Neuronal stem cell (in vitro differentiated cells): ENCODE measurements at regions not wholly inside any gene's neighbourhood (a gene's known extent, or its start where the extent isn't known, plus 50 kb on each side); places are given as distances from the start of the nearest gene placed in this dataset.

Experiments used
- DNase-seq: peaks from one replicate; pipeline ENCODE4 v3.0.0-alpha.2; 2013; ENCODE audit warnings: low spot score
- H2AFZ ChIP-seq: one replicate; pipeline ENCODE4 v1.6.1; 2013; ENCODE audit warnings: mild to moderate bottlenecking, low read length, inconsistent platforms
- H2AK5ac ChIP-seq: 2 replicates; pipeline ENCODE4 v1.6.1; 2013; ENCODE audit warnings: low read depth, mild to moderate bottlenecking, inconsistent platforms, low read length, moderate library complexity, mixed read lengths
- H2BK120ac ChIP-seq: 2 replicates; pipeline ENCODE4 v1.6.1; 2013; ENCODE audit warnings: low read depth, mild to moderate bottlenecking, inconsistent platforms, low read length, moderate library complexity, mixed read lengths
- H2BK12ac ChIP-seq: one replicate; pipeline ENCODE4 v1.6.1; 2013; ENCODE audit warnings: low read length, inconsistent platforms
- H2BK15ac ChIP-seq: 2 replicates; pipeline ENCODE4 v1.6.1; 2013; ENCODE audit warnings: mild to moderate bottlenecking, low read length, inconsistent platforms, mixed read lengths
- H2BK5ac ChIP-seq: one replicate; pipeline ENCODE4 v1.6.1; 2013; ENCODE audit warnings: inconsistent platforms, mild to moderate bottlenecking, low read length, moderate library complexity
- H3K14ac ChIP-seq: one replicate; pipeline ENCODE4 v1.6.1; 2013; ENCODE audit warnings: low read length, inconsistent platforms
- H3K18ac ChIP-seq: 2 replicates; pipeline ENCODE4 v1.6.1; 2013; ENCODE audit warnings: low read length, inconsistent platforms
- H3K23ac ChIP-seq: 2 replicates; pipeline ENCODE4 v1.6.1; 2013; ENCODE audit warnings: low read depth, mild to moderate bottlenecking, mixed read lengths, low read length, inconsistent platforms; ENCODE audit not compliant: poor library complexity
- H3K27ac ChIP-seq: replicated peaks from 3 replicates; pipeline ENCODE4 v1.5.1; 2013; ENCODE audit warnings: low read length, inconsistent platforms
- H3K27me3 ChIP-seq, 3 experiments: 2 replicates each; pipeline ENCODE4 v1.6.1; 2013; ENCODE audit warnings: low read length in 3 of 3, mild to moderate bottlenecking in 2 of 3, inconsistent platforms in 1 of 3, low read depth in 1 of 3, mixed read lengths in 1 of 3, moderate library complexity in 1 of 3; ENCODE audit not compliant: control insufficient read depth in 3 of 3, insufficient read depth in 3 of 3
- H3K36me3 ChIP-seq, 2 donors: replicated peaks in 1 of 2; 2 replicates each; pipeline ENCODE4 v1.6.1; 2013; ENCODE audit warnings: low read length in 2 of 2; ENCODE audit not compliant: control insufficient read depth in 2 of 2, insufficient read depth in 2 of 2
- H3K4ac ChIP-seq: 2 replicates; pipeline ENCODE4 v1.6.1; 2013; ENCODE audit warnings: inconsistent platforms, mild to moderate bottlenecking, low read length, moderate library complexity
- H3K4me1 ChIP-seq, 2 donors: 1 replicate in 1 of 2; 2 replicates in 1 of 2; pipeline ENCODE4 v1.6.1; 2013; ENCODE audit warnings: low read length in 2 of 2, low read depth in 1 of 2; ENCODE audit not compliant: control insufficient read depth in 2 of 2, insufficient read depth in 1 of 2
- H3K4me2 ChIP-seq: one replicate; pipeline ENCODE4 v1.6.1; 2013; ENCODE audit warnings: mild to moderate bottlenecking, low read length, inconsistent platforms; ENCODE audit not compliant: insufficient read depth, poor library complexity, severe bottlenecking
- H3K4me3 ChIP-seq, 2 donors: 2 replicates each; pipeline ENCODE4 v1.5.1; 2013; ENCODE audit warnings: low read length in 2 of 2, mild to moderate bottlenecking in 2 of 2, inconsistent platforms in 1 of 2, moderate library complexity in 1 of 2
- H3K79me1 ChIP-seq: one replicate; pipeline ENCODE4 v1.6.1; 2013; ENCODE audit warnings: low read depth, mild to moderate bottlenecking, inconsistent platforms, low read length, moderate library complexity
- H3K9ac ChIP-seq: one replicate; pipeline ENCODE4 v1.6.1; 2013; ENCODE audit warnings: mild to moderate bottlenecking, low read depth, low read length, inconsistent platforms; ENCODE audit not compliant: poor library complexity
- H3K9me3 ChIP-seq, 2 donors: replicated peaks in 1 of 2; 2 replicates each; pipeline versions ENCODE3 to v1.6.1; 2013; ENCODE audit warnings: low read length in 2 of 2, mild to moderate bottlenecking in 2 of 2, inconsistent platforms in 1 of 2, low read depth in 1 of 2, mixed read lengths in 1 of 2, moderate library complexity in 1 of 2; ENCODE audit not compliant: control insufficient read depth in 2 of 2, insufficient read depth in 1 of 2
- H4K8ac ChIP-seq: one replicate; pipeline ENCODE4 v1.6.1; 2013; ENCODE audit warnings: low read depth, mild to moderate bottlenecking, inconsistent platforms, low read length, moderate library complexity
- H4K91ac ChIP-seq: one replicate; pipeline ENCODE4 v1.6.1; 2013; ENCODE audit warnings: low read length, low read depth, mild to moderate bottlenecking, inconsistent platforms; ENCODE audit not compliant: poor library complexity
- WGBS, 2 donors: extraction: QIAGEN DNeasy Blood & Tissue Kit; methylation state at CpG; one replicate each; pipeline ENCODE4 v1.1.7; 2013; ENCODE audit warnings: missing lambda C conversion rate in 2 of 2, mixed read lengths in 1 of 2; ENCODE audit not compliant: insufficient read length in 2 of 2, insufficient replicate concordance in 1 of 2; ENCODE audit errors: extremely low coverage in 2 of 2; 5-methylcytosine and 5-hydroxymethylcytosine counted together

DNA sequence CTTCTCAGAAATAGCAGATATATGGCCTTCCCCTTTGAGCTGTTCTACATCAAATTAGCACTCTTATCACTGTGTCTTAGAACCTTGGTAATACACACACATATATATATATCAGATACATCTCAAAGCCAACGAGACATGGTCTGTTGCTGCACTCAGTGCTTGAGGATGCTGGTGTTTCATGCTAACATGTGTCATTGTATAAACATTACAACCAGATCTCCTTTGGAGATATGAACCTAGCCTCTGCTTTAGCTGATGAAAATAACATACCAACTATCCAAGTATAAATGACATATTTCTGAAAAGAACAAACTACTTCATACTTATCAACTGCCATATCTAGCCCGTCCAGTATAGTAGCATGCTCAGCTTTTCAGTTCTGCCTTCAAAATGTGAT lies 226.7 kb upstream of the HNRNPA3 start:
- Histone ChIP-seq H2AK5ac (no peak overlapping the region), H3K14ac (no peak overlapping the region), H3K27ac (no peak overlapping the region)

DNA sequence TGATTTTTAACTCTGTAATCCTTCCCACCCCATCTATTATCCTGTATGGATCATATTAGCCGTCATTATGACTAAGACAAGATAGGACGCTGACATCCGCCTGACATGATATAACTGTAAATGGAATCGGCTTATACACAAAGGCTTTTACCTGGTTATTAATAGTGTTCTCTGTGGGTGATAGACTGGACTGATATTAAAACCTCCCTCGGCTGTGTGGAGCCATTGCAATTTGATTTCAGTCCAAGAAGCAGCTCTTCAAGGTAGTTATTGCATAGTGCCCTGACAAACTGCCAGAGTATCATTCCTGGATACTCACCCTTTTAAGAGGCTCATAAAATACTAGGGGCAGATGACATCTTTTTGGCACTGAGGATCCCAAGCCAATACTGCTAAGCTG lies 226.1 kb upstream of the HNRNPA3 start:
- no peak overlapping the region for H2BK12ac ChIP-seq
- H2AFZ ChIP-seq = no peak overlapping the region
- no peaks in the 10 kb centered on the region for H3K79me1 ChIP-seq
- no peak overlapping the region for H3K18ac ChIP-seq
- WGBS, 2 donors = no CpG with 5 or more reads among the region's 5 CpGs
- H3K9ac ChIP-seq = no peak overlapping the region
- H2AK5ac ChIP-seq = no peak overlapping the region
- no peak overlapping the region for H3K14ac ChIP-seq
- H4K91ac ChIP-seq = no peak overlapping the region
- no peak overlapping the region for H4K8ac ChIP-seq
- no peak overlapping the region for H2BK15ac ChIP-seq
- no peak overlapping the region for H3K4me2 ChIP-seq
- no peak overlapping the region for H2BK5ac ChIP-seq
- H3K4me1 ChIP-seq = no peaks in the 10 kb centered on the region
- no peak overlapping the region for H3K27ac ChIP-seq
- H3K27me3 ChIP-seq = peaks cover 0 to 11% (median 0%) of the 10 kb centered on the region in 3 experiments
- H3K23ac ChIP-seq = no peak overlapping the region
- no peak overlapping the region for H3K4ac ChIP-seq
- no peak for DNase-seq
- no peaks in the 10 kb centered on the region for H3K9me3 ChIP-seq
- H2BK120ac ChIP-seq = no peak overlapping the region
- no peaks in the 10 kb centered on the region for H3K36me3 ChIP-seq
- H3K4me3 ChIP-seq = no peak overlapping the region

More for the DNA sequence above, 226.7 kb upstream of the HNRNPA3 start:
- Histone ChIP-seq H2BK15ac (no peak overlapping the region), H2BK120ac (no peak overlapping the region), H2AFZ (no peak overlapping the region), H3K9ac (no peak overlapping the region), H3K18ac (no peak overlapping the region), H4K91ac (no peak overlapping the region), H3K4ac (no peak overlapping the region), H3K4me1 (no peaks in the 10 kb centered on the region), H3K27me3 (peaks cover 0 to 11% (median 0%) of the 10 kb centered on the region in 3 experiments), H4K8ac (no peak overlapping the region), H3K36me3 (no peaks in the 10 kb centered on the region), H3K23ac (no peak overlapping the region), H3K4me3 (no peak overlapping the region), H3K4me2 (no peak overlapping the region), H2BK12ac (no peak overlapping the region), H3K9me3 (no peaks in the 10 kb centered on the region), H2BK5ac (no peak overlapping the region), H3K79me1 (no peaks in the 10 kb centered on the region)
- no peak for DNase-seq
- no CpG with 5 or more reads among the region's 2 CpGs for WGBS, 2 donors

DNA sequence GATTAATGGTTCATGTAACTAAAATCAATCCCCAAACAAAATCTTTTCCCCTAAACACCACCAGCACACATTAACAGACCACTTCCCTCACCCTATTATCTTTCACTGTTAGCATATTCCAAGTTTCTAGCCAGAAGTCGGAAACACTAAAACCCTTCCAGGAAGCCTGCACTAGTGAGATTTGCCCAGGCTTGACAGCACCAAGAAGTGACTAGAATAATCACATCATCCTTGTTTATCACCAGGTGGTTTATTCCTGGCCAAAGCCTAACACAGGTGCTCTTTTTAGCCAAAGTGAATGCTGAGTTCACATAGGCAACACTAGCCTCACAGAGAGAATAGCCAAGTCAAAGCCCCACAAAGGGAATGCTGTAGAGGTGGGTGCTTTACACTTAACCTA lies 221.2 kb upstream of the HNRNPA3 start:
- H2BK15ac ChIP-seq = no peak overlapping the region
- no CpG with 5 or more reads among the region's 1 CpG for WGBS, 2 donors
- no peaks in the 10 kb centered on the region for H3K79me1 ChIP-seq
- no peak overlapping the region for H3K18ac ChIP-seq
- no peak overlapping the region for H2BK5ac ChIP-seq
- no peak overlapping the region for H2AK5ac ChIP-seq
- H3K27me3 ChIP-seq = peaks cover 0 to 9% (median 0%) of the 10 kb centered on the region in 3 experiments
- no peak overlapping the region for H3K27ac ChIP-seq
- no peak overlapping the region for H2BK120ac ChIP-seq
- H3K4me1 ChIP-seq = no peaks in the 10 kb centered on the region
- no peak overlapping the region for H3K23ac ChIP-seq
- no peak overlapping the region for H2BK12ac ChIP-seq
- H3K4me3 ChIP-seq = no peak overlapping the region
- no peak overlapping the region for H3K4me2 ChIP-seq
- H3K4ac ChIP-seq = no peak overlapping the region
- DNase-seq = no peak
- no peak overlapping the region for H2AFZ ChIP-seq
- H4K91ac ChIP-seq = no peak overlapping the region
- H4K8ac ChIP-seq = no peak overlapping the region
- no peaks in the 10 kb centered on the region for H3K9me3 ChIP-seq
- H3K14ac ChIP-seq = no peak overlapping the region
- no peaks in the 10 kb centered on the region for H3K36me3 ChIP-seq
- H3K9ac ChIP-seq = no peak overlapping the region

DNA sequence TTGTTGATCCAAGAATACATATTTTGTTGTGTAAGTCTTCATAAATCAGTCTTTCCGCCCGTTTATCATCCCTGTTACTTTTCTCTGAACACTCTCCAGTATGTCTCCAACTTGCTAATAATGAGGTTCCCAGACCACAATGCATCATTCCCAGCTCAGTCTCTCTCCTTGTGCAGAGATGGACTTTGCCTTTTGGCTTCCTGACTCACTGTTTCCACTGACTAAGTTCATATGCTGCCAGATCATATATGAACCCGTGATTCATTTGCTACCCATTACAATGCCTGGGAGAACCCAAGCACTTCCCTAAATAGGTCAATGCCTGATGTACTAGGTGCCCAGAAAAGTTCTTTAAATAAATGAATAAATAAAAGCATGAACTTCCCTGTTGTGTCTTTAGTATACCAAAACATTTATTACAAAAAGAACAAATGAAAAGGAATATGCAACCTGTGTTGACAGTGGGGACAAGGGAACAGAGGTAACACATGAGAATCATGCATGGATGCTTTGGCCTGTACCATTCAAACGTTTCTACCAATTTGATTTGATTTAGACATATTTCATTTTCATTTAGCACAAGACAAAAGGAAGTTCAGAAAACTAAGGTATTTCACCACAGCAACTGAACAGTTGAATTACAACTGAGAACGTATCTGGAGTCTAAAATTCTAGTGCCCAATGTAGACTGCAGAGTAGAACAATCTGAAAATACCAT lies 215.4 kb upstream of the HNRNPA3 start:
- WGBS, 2 donors = no CpG with 5 or more reads among the region's 5 CpGs
- Histone ChIP-seq H3K9ac (no peak overlapping the region), H3K27me3 (no peaks in the 10 kb centered on the region), H3K18ac (no peak overlapping the region), H3K4me3 (no peak overlapping the region), H3K4ac (no peak overlapping the region), H2BK12ac (no peak overlapping the region), H2BK5ac (no peak overlapping the region), H4K8ac (no peak overlapping the region), H3K79me1 (no peaks in the 10 kb centered on the region), H2AK5ac (no peak overlapping the region), H3K14ac (no peak overlapping the region), H3K36me3 (no peaks in the 10 kb centered on the region), H3K9me3 (no peaks in the 10 kb centered on the region), H4K91ac (no peak overlapping the region), H3K4me2 (no peak overlapping the region), H3K4me1 (no peaks in the 10 kb centered on the region), H3K23ac (no peak overlapping the region), H3K27ac (no peak overlapping the region), H2BK15ac (no peak overlapping the region), H2AFZ (no peak overlapping the region), H2BK120ac (no peak overlapping the region)
- no peak for DNase-seq
